Kidney (tissue), 13 donors: ENCODE measurements at regions not wholly inside any gene's neighbourhood (a gene's known extent, or its start where the extent isn't known, plus 50 kb on each side); places are given as distances from the start of the nearest gene placed in this dataset.

Experiments used
- DNase-seq, 5 donors: peaks; one replicate each; pipeline ENCODE4 v3.0.0-alpha.2; 2013 to 2020
- FAIRE-seq: peaks from 2 replicates; lab custom pipeline; 2012; peaks lifted over from hg19 to GRCh38; lab: Jason Lieb, UNC
- H3K27ac ChIP-seq, 2 donors: one replicate each; pipeline ENCODE4 v1.7.0; 2013; ENCODE audit warnings: low read depth in 2 of 2, low read length in 2 of 2, inconsistent platforms in 1 of 2
- H3K27me3 ChIP-seq: one replicate; pipeline ENCODE4 v1.7.1; 2013; ENCODE audit warnings: low read length, inconsistent platforms; ENCODE audit not compliant: control insufficient read depth, insufficient read depth
- H3K36me3 ChIP-seq, 3 donors: one replicate each; pipeline versions ENCODE4 v1.7.0 to v1.7.1; 2013; ENCODE audit warnings: low read length in 3 of 3, control low read depth in 1 of 3, inconsistent platforms in 1 of 3; ENCODE audit not compliant: insufficient read depth in 3 of 3, control insufficient read depth in 2 of 3
- H3K4me1 ChIP-seq, 3 donors: one replicate each; pipeline versions ENCODE4 v1.7.0 to v1.7.1; 2013; ENCODE audit warnings: low read length in 3 of 3, inconsistent platforms in 1 of 3, low read depth in 1 of 3; ENCODE audit not compliant: control insufficient read depth in 2 of 3, insufficient read depth in 2 of 3
- H3K4me3 ChIP-seq, 3 donors: one replicate each; pipeline versions ENCODE4 v1.7.0 to v1.8.1; 2013; ENCODE audit warnings: low read length in 3 of 3, control low read depth in 1 of 3, inconsistent platforms in 1 of 3
- H3K9ac ChIP-seq, 3 donors: one replicate each; pipeline versions ENCODE4 v1.7.0 to v1.7.1; 2013; ENCODE audit warnings: low read length in 3 of 3, control low read depth in 1 of 3, inconsistent platforms in 1 of 3
- H3K9me3 ChIP-seq, 3 donors: one replicate each; pipeline versions ENCODE4 v1.7.0 to v1.7.1; 2013; ENCODE audit warnings: low read length in 3 of 3, control low read depth in 1 of 3, inconsistent platforms in 1 of 3; ENCODE audit not compliant: control insufficient read depth in 2 of 3, insufficient read depth in 1 of 3
- CTCF ChIP-seq: IDR thresholded peaks from 3 replicates; pipeline ENCODE4 v1.5.1; 2012; ENCODE audit warnings: mild to moderate bottlenecking, moderate library complexity, borderline replicate concordance; ENCODE audit not compliant: insufficient read depth; ENCODE audit errors: extremely low read depth
- intact Hi-C: fragments of 100-400 bp; cut with DNase I; formaldehyde crosslinking; loops from one replicate; pipeline ENCODE4 v1.11.1; 2022
- donor health status: control.
- donor health status: control.
- donor health status: control.
- donor health status: control.
- donor health status: control.
- donor health status: DM: yes; HTN: yes; CAD: no.
- donor health status: Normal renal cell carcinoma (clear cell type).

- no peak for TF ChIP-seq CTCF
- FAIRE-seq (no peak), DNase-seq (peak in 1 of 5 donors; percentile 44)
- no peak overlapping the region for H3K4me3 ChIP-seq
- H3K27ac ChIP-seq, result no peak overlapping the region
- no peaks in the 10 kb centered on the region for H3K36me3 ChIP-seq
- no peaks in the 10 kb centered on the region for H3K4me1 ChIP-seq
- H3K27me3 ChIP-seq, result no peaks in the 10 kb centered on the region
- intact Hi-C loops, result no loop called here
- no peaks in the 10 kb centered on the region for H3K9me3 ChIP-seq
- H3K9ac ChIP-seq, result no peak overlapping the region
These were observed 862.2 kb upstream of the DPPA4 start for GRCh38 chr3:110199588-110199943.

- FAIRE-seq (no peak), DNase-seq (no peak)
- intact Hi-C loops, result no loop called here
- Histone ChIP-seq H3K4me1 (no peaks in the 10 kb centered on the region), H3K27ac (no peak overlapping the region), H3K27me3 (no peaks in the 10 kb centered on the region), H3K9me3 (no peaks in the 10 kb centered on the region), H3K9ac (no peak overlapping the region), H3K4me3 (no peak overlapping the region), H3K36me3 (no peaks in the 10 kb centered on the region)
- TF ChIP-seq CTCF, result no peak
These were observed 861.4 kb upstream of the NECTIN3 start for GRCh38 chr3:110210086-110210660.

- H3K27me3 ChIP-seq, result no peaks in the 10 kb centered on the region
- no peaks in the 10 kb centered on the region for H3K4me1 ChIP-seq
- FAIRE-seq, result no peak
- no peak overlapping the region for H3K27ac ChIP-seq
- DNase-seq, result no peak
- H3K9ac ChIP-seq, result no peak overlapping the region
- no peaks in the 10 kb centered on the region for H3K36me3 ChIP-seq
- H3K9me3 ChIP-seq, result no peaks in the 10 kb centered on the region
- no peak for TF ChIP-seq CTCF
- intact Hi-C loops, result no loop called here
- no peak overlapping the region for H3K4me3 ChIP-seq
These were observed 845.0 kb upstream of the NECTIN3 start for GRCh38 chr3:110226645-110227044.

GRCh38 chr3:110227991-110228390 is 843.6 kb upstream of the NECTIN3 start:
- Histone ChIP-seq H3K27me3 (no peaks in the 10 kb centered on the region), H3K9ac (no peak overlapping the region), H3K36me3 (no peaks in the 10 kb centered on the region), H3K4me3 (no peak overlapping the region), H3K4me1 (no peaks in the 10 kb centered on the region), H3K27ac (no peak overlapping the region), H3K9me3 (no peaks in the 10 kb centered on the region)
- FAIRE-seq (no peak), DNase-seq (peak in 2 of 5 donors; percentile 23 to 55)
- intact Hi-C loops, result no loop called here
- TF ChIP-seq CTCF, result no peak
